Lower leg skin (tissue), 3 donors: ENCODE measurements at regions not wholly inside any gene's neighbourhood (a gene's known extent, or its start where the extent isn't known, plus 50 kb on each side); places are given as distances from the start of the nearest gene placed in this dataset.

Source experiments
- POLR2A ChIP-seq, 2 donors: fragments of 450-650 bp; IDR thresholded peaks; one replicate each; pipeline ENCODE4 v1.6.1; 2016 to 2017; ENCODE audit warnings: antibody characterized with exemption in 2 of 2, mild to moderate bottlenecking in 1 of 2, moderate library complexity in 1 of 2
- TF ChIP-seq, protein P1 (sequence below), 3 donors: fragments of 450-650 bp; IDR thresholded peaks; one replicate each; pipeline ENCODE4 v1.5.1; 2016; ENCODE audit warnings: antibody characterized with exemption in 3 of 3, mild to moderate bottlenecking in 3 of 3, moderate library complexity in 2 of 3

- TF ChIP-seq, protein P1, sequence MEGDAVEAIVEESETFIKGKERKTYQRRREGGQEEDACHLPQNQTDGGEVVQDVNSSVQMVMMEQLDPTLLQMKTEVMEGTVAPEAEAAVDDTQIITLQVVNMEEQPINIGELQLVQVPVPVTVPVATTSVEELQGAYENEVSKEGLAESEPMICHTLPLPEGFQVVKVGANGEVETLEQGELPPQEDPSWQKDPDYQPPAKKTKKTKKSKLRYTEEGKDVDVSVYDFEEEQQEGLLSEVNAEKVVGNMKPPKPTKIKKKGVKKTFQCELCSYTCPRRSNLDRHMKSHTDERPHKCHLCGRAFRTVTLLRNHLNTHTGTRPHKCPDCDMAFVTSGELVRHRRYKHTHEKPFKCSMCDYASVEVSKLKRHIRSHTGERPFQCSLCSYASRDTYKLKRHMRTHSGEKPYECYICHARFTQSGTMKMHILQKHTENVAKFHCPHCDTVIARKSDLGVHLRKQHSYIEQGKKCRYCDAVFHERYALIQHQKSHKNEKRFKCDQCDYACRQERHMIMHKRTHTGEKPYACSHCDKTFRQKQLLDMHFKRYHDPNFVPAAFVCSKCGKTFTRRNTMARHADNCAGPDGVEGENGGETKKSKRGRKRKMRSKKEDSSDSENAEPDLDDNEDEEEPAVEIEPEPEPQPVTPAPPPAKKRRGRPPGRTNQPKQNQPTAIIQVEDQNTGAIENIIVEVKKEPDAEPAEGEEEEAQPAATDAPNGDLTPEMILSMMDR (IDR thresholded peaks at IDR 0.05): no peak
- TF ChIP-seq POLR2A (IDR thresholded peaks at IDR 0.05): no peak
Measured at GRCh38 chr1:220990427-220991339, 111.4 kb downstream of the HLX start.
